Smooth muscle cell (in vitro differentiated cells): ENCODE measurements at regions not wholly inside any gene's neighbourhood (a gene's known extent, or its start where the extent isn't known, plus 50 kb on each side); places are given as distances from the start of the nearest gene placed in this dataset.

Experiments used
- DNase-seq: peaks from one replicate; lab custom pipeline; 2025; ENCODE audit not compliant: unreplicated experiment; lab: John Stamatoyannopoulos, UW
- H2AFZ ChIP-seq: fragments of 200-600 bp; sonication (generic); 2 replicates; pipeline ENCODE4 v1.6.0; 2016; ENCODE audit warnings: antibody characterized with exemption, low read depth, mild to moderate bottlenecking
- H3F3A ChIP-seq: fragments of 200-600 bp; sonication (generic); 2 replicates; pipeline ENCODE4 v1.6.0; 2017; ENCODE audit warnings: antibody characterized with exemption, low read depth
- H3K27ac ChIP-seq: fragments of 200-600 bp; sonication (generic); 2 replicates; pipeline ENCODE4 v1.5.1; 2016; ENCODE audit warnings: low read depth, mild to moderate bottlenecking
- H3K27me3 ChIP-seq: fragments of 200-600 bp; sonication (generic); 2 replicates; pipeline ENCODE4 v1.6.1; 2016; ENCODE audit warnings: low read depth, mild to moderate bottlenecking
- H3K36me3 ChIP-seq: fragments of 200-600 bp; sonication (generic); 2 replicates; pipeline ENCODE4 v1.5.1; 2016; ENCODE audit warnings: low read depth
- H3K4me1 ChIP-seq: fragments of 200-600 bp; sonication (generic); 2 replicates; pipeline ENCODE4 v1.5.1; 2016; ENCODE audit warnings: low read depth
- H3K4me2 ChIP-seq: fragments of 200-600 bp; sonication (generic); 2 replicates; pipeline ENCODE4 v1.6.0; 2016; ENCODE audit warnings: mild to moderate bottlenecking
- H3K4me3 ChIP-seq: fragments of 200-600 bp; sonication (generic); 2 replicates; pipeline ENCODE4 v1.5.1; 2016; ENCODE audit warnings: mild to moderate bottlenecking
- H3K79me2 ChIP-seq: fragments of 200-600 bp; sonication (generic); 2 replicates; pipeline ENCODE4 v1.6.0; 2016; ENCODE audit warnings: low read depth, mild to moderate bottlenecking
- H3K9ac ChIP-seq: fragments of 200-600 bp; sonication (generic); 2 replicates; pipeline ENCODE4 v1.6.0; 2016; ENCODE audit warnings: low read depth
- H3K9me3 ChIP-seq: fragments of 200-600 bp; sonication (generic); replicated peaks from 2 replicates; pipeline ENCODE4 v1.5.1; 2016; ENCODE audit warnings: low read depth
- H4K20me1 ChIP-seq: fragments of 200-600 bp; sonication (generic); 2 replicates; pipeline ENCODE4 v1.6.0; 2016; ENCODE audit warnings: low read depth
- CTCF ChIP-seq: fragments of 200-600 bp; sonication (generic); IDR thresholded peaks from 2 replicates; pipeline ENCODE4 v1.5.1; 2017; ENCODE audit warnings: borderline replicate concordance, mild to moderate bottlenecking, antibody characterized with exemption; ENCODE audit not compliant: insufficient read depth, poor library complexity, severe bottlenecking
- WGBS: methylation state at CpG from one replicate; pipeline ENCODE4 v1.1.7; 2016; ENCODE audit warnings: low lambda C conversion rate; 5-methylcytosine and 5-hydroxymethylcytosine counted together

DNA sequence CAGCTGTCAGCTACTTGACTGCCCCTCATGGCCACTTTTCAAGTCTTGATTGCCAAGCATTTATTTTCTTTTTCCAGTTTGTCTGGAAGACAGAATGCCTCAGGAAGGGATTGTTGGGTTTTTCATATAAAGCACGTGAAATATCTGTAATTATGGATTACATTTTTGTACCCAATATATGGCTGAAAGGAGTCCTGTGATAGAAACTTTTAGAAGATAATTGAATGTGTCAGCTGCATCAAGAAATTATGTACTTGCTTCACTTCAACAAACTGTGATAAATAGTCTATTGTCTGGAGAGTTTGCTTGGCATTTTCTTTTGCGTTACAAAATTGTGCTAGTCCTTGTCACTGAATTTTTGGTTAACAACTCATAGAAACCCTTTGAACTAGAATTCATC is 247.9 kb upstream of the SLCO3A1 start:
- no peak overlapping the region for H3K4me3 ChIP-seq
- H3K4me2 ChIP-seq = no peak overlapping the region
- no peaks in the 10 kb centered on the region for H3K27me3 ChIP-seq
- H4K20me1 ChIP-seq = no peaks in the 10 kb centered on the region
- no peak overlapping the region for H3K27ac ChIP-seq
- H3K36me3 ChIP-seq = no peaks in the 10 kb centered on the region
- no peak overlapping the region for H3K9ac ChIP-seq
- no peak for DNase-seq
- no peaks in the 10 kb centered on the region for H3F3A ChIP-seq
- no peaks in the 10 kb centered on the region for H3K79me2 ChIP-seq
- 78% methylated on average over 2 of the region's 2 CpGs for WGBS
- H2AFZ ChIP-seq = no peak overlapping the region
- no peak for TF ChIP-seq CTCF
- no peaks in the 10 kb centered on the region for H3K9me3 ChIP-seq
- no peaks in the 10 kb centered on the region for H3K4me1 ChIP-seq

GRCh38 chr15:91609231-91609630 is 244.3 kb upstream of the SLCO3A1 start:
- no peak for TF ChIP-seq CTCF
- Histone ChIP-seq H3K79me2 (no peaks in the 10 kb centered on the region), H3K27me3 (no peaks in the 10 kb centered on the region), H3F3A (no peaks in the 10 kb centered on the region), H3K4me2 (no peak overlapping the region), H3K9me3 (no peaks in the 10 kb centered on the region), H3K27ac (no peak overlapping the region), H3K4me3 (no peak overlapping the region), H3K36me3 (no peaks in the 10 kb centered on the region), H3K4me1 (no peaks in the 10 kb centered on the region), H4K20me1 (no peaks in the 10 kb centered on the region), H2AFZ (no peak overlapping the region), H3K9ac (no peak overlapping the region)
- DNase-seq = no peak
- 86% methylated on average over 8 of the region's 8 CpGs for whole genome bisulfite sequencing

DNA sequence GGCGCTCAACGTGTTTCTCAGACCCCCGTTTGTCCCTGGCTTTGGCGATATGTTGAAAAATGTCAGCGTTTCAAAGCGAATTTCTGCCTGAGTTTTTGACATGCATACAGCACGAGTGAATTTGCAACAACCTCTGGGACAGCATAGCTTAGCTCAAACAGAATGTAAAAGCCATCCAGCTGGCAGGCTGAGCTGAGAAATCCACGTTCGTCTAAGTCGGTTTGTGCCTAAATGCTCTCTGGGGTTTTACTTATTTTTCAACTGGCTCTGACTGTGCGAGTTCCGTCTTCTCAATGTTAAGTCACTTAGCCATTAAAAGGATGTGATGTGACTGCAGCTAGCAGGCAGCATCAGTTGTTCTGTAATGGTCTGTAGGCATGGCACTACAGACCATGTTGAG is 243.5 kb upstream of the SLCO3A1 start:
- TF ChIP-seq CTCF = no peak
- no peak overlapping the region for H3K9ac ChIP-seq

GRCh38 chr15:91611561-91612323 is 241.8 kb upstream of the SLCO3A1 start:
- no peaks in the 10 kb centered on the region for H3F3A ChIP-seq

More for the DNA sequence above, 243.5 kb upstream of the SLCO3A1 start:
- DNase-seq = no peak
- H3K79me2 ChIP-seq = no peaks in the 10 kb centered on the region
- no peaks in the 10 kb centered on the region for H3K36me3 ChIP-seq
- 86% methylated on average over 12 of the region's 12 CpGs for WGBS
- H3K4me1 ChIP-seq = no peaks in the 10 kb centered on the region
- H3K27ac ChIP-seq = no peak overlapping the region
- H3K4me2 ChIP-seq = no peak overlapping the region
- H2AFZ ChIP-seq = no peak overlapping the region
- H3K9me3 ChIP-seq = no peaks in the 10 kb centered on the region
- no peak overlapping the region for H3K4me3 ChIP-seq
- H3F3A ChIP-seq = no peaks in the 10 kb centered on the region
- no peaks in the 10 kb centered on the region for H3K27me3 ChIP-seq
- H4K20me1 ChIP-seq = no peaks in the 10 kb centered on the region

More at GRCh38 chr15:91611561-91612323, 241.8 kb upstream of the SLCO3A1 start:
- no peaks in the 10 kb centered on the region for H3K79me2 ChIP-seq
- H3K9ac ChIP-seq = no peak overlapping the region
- no peak overlapping the region for H3K4me2 ChIP-seq
- H3K27me3 ChIP-seq = no peaks in the 10 kb centered on the region
- no peak overlapping the region for H3K4me3 ChIP-seq
- no peak overlapping the region for H2AFZ ChIP-seq
- no peaks in the 10 kb centered on the region for H3K9me3 ChIP-seq
- no peaks in the 10 kb centered on the region for H3K4me1 ChIP-seq
- no peak for DNase-seq
- no peak overlapping the region for H3K27ac ChIP-seq
- 78% methylated on average over 10 of the region's 10 CpGs for WGBS
- TF ChIP-seq CTCF = no peak
- no peaks in the 10 kb centered on the region for H4K20me1 ChIP-seq
- H3K36me3 ChIP-seq = no peaks in the 10 kb centered on the region
